Rectal smooth muscle tissue (tissue), 1 donor: ENCODE measurements at regions not wholly inside any gene's neighbourhood (a gene's known extent, or its start where the extent isn't known, plus 50 kb on each side); places are given as distances from the start of the nearest gene placed in this dataset.

Experiments used
- H3K27ac ChIP-seq: one replicate; pipeline ENCODE4 v1.7.0; 2013; ENCODE audit warnings: low read depth, low read length, inconsistent platforms
- H3K27me3 ChIP-seq: one replicate; pipeline ENCODE4 v1.7.0; 2013; ENCODE audit warnings: low read length; ENCODE audit not compliant: control insufficient read depth, insufficient read depth
- H3K36me3 ChIP-seq: one replicate; pipeline ENCODE4 v1.7.0; 2013; ENCODE audit warnings: low read length; ENCODE audit not compliant: control insufficient read depth, insufficient read depth
- H3K4me1 ChIP-seq: one replicate; pipeline ENCODE4 v1.7.0; 2013; ENCODE audit warnings: low read length; ENCODE audit not compliant: control insufficient read depth, insufficient read depth
- H3K4me3 ChIP-seq: one replicate; pipeline ENCODE4 v1.7.0; 2013; ENCODE audit warnings: low read length
- H3K9ac ChIP-seq: one replicate; pipeline ENCODE4 v1.7.0; 2013; ENCODE audit warnings: low read length

DNA sequence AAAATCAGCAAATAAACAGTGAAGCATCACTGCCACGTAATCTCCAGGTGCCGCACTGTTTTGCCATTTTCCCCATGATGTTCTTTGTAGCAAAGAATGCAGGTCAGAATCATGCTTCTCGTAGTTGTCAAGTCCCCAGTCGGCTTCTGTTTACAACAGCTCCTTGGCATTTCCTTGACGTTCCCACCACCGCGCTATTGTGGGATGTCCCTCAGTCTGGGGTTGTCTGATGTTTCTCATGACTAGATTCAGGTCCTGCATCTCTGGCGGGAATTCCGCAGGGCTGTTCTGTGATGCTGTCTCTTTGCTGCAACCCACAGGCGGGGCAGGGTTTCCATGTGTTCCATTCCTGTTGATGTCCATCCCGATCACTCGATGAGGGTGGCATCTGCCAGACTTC, 117.9 kb upstream of the SMAD3 start:
- H3K4me1 ChIP-seq = no peaks in the 10 kb centered on the region
- H3K27ac ChIP-seq = no peak overlapping the region
- H3K27me3 ChIP-seq = no peaks in the 10 kb centered on the region
- no peak overlapping the region for H3K9ac ChIP-seq
- no peak overlapping the region for H3K4me3 ChIP-seq
- H3K36me3 ChIP-seq = no peaks in the 10 kb centered on the region

DNA sequence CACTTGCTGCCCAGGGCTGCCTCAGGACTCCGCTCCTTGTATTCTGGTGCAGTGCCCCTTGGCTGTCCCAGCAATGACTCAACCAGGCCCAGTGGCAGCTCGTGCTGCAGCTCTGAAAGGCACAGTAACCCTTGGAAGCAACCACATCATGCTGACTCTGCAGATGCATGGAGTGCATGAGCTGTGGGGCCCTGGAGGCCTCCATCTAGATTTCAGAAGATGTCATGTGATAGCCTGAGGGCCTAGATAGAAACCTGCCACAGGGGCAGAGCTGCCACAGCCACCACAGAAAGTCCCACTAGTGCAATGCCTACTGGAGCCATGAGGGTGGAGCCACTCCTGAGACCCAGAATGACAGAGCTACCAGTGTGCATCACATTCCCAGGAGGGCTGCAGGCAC, 117.1 kb upstream of the SMAD3 start:
- Histone ChIP-seq H3K27me3 (no peaks in the 10 kb centered on the region), H3K4me3 (no peak overlapping the region), H3K36me3 (no peaks in the 10 kb centered on the region), H3K9ac (no peak overlapping the region), H3K27ac (no peak overlapping the region), H3K4me1 (no peaks in the 10 kb centered on the region)

DNA sequence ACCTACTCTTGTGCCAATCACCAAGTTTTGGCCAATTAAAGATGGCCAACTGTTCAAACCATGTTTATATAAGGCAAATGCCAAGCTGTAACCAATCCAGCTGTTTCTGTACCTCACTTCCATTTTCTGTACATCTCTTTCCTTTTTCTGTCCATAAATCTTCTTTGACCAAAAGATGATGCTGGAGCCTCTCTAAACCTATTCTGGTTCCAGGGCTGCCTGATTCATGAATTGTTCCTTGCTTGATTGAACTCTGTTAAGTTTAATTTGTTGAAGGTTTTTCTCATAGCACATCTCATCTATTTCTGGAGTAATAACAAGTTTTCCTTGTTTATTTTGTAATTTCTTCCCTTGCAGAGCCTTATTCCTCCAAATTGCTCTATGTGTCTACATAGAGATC, 115.3 kb upstream of the SMAD3 start:
- Histone ChIP-seq H3K4me3 (no peak overlapping the region), H3K9ac (no peak overlapping the region), H3K4me1 (no peaks in the 10 kb centered on the region), H3K36me3 (no peaks in the 10 kb centered on the region), H3K27me3 (no peaks in the 10 kb centered on the region), H3K27ac (no peak overlapping the region)

GRCh38 chr15:66951531-66952320, 113.7 kb upstream of the SMAD3 start:
- no peak overlapping the region for H3K27ac ChIP-seq
- no peaks in the 10 kb centered on the region for H3K36me3 ChIP-seq
- H3K4me3 ChIP-seq = no peak overlapping the region
- H3K4me1 ChIP-seq = no peaks in the 10 kb centered on the region
- no peaks in the 10 kb centered on the region for H3K27me3 ChIP-seq
- no peak overlapping the region for H3K9ac ChIP-seq

DNA sequence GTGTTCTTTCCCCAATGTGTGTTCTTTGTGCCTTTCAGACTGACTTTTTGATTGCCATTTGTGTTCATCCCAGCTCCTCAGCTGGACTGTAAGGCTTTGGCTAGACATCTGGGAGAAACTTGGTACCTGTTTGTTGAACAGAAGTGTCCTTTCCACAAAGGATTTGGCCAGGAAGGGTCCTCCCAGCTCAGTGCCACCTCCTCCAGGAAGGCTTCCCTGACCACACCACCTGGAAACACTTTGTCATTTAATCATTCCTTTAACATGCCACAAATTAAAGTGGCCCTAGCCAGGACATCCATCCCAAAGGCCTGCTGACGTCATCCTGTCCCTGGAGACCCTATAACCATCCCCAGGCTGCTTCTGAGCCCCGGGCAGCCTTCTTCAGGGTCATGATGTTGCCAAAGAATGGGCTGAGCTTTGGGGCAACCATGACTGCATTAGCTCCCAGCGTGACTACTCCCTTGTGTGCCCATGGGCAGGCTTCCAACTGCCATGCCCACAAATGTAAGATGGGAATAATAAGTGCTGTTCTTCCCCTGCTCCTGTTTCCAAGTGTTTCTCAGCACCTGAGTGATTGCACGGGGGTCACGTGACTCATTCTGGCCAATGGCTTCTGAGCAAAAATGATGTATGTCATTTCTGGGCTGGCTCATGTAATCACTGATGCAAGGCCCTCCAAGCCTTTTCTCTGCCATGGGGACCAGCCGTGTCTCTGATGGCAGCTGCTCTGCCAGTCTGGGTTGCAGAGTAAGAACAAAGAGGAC, 112.5 kb upstream of the SMAD3 start:
- Histone ChIP-seq H3K27me3 (no peaks in the 10 kb centered on the region), H3K4me1 (no peaks in the 10 kb centered on the region), H3K36me3 (no peaks in the 10 kb centered on the region), H3K9ac (no peak overlapping the region), H3K4me3 (no peak overlapping the region), H3K27ac (no peak overlapping the region)

- no peak overlapping the region for H3K4me3 ChIP-seq
- H3K9ac ChIP-seq = no peak overlapping the region
- H3K27me3 ChIP-seq = no peaks in the 10 kb centered on the region
- no peaks in the 10 kb centered on the region for H3K4me1 ChIP-seq
- H3K36me3 ChIP-seq = no peaks in the 10 kb centered on the region
- H3K27ac ChIP-seq = no peak overlapping the region
These were observed 111.7 kb upstream of the SMAD3 start for GRCh38 chr15:66953523-66954229.

DNA sequence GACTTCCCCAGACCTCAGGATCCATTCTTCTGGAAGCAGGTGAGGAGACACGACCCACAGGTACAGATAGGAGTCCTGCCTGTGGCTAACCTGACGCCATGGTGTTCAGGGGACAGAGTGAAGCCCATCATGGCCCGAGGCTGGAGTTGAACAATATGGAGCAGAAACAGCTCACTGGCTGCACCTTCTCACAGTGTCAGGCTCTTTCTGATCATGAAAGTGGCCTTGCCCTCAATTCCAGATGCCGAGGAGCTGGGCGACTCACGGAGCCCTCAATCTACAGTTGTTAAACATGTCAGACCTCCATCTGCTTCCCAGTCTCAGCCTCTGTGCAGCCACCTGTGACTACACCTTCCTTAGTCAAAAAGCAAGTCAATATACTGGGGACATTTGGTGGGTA, 110.8 kb upstream of the SMAD3 start:
- Histone ChIP-seq H3K36me3 (no peaks in the 10 kb centered on the region), H3K4me1 (no peaks in the 10 kb centered on the region), H3K27me3 (no peaks in the 10 kb centered on the region), H3K27ac (no peak overlapping the region), H3K4me3 (no peak overlapping the region), H3K9ac (no peak overlapping the region)

DNA sequence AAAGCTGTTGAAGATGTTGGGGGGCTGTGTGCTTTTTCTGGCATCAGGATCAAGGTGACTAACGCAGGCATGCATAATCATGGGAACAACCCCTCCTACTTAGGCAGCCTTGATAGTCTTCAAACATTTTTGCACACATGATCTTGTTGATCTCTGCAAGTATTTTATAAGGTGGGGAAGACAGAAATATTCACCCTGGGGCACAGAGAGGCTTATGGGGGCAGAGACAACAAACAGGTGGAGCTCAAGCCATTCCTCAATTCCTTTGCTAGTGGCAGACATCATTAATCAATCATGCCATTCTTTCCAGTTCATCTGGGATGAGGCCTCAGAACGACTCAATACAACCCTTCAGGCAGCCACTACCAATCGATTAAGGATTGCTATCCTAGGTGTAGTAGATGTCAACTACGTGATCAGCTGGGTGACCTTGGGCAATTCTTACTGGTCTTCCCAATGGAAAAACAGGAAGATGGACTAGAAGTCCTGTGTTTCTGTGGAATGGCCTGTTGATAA, 110.3 kb upstream of the SMAD3 start:
- no peak overlapping the region for H3K27ac ChIP-seq
- no peaks in the 10 kb centered on the region for H3K27me3 ChIP-seq
- no peaks in the 10 kb centered on the region for H3K4me1 ChIP-seq
- H3K36me3 ChIP-seq = no peaks in the 10 kb centered on the region
- no peak overlapping the region for H3K4me3 ChIP-seq
- no peak overlapping the region for H3K9ac ChIP-seq

DNA sequence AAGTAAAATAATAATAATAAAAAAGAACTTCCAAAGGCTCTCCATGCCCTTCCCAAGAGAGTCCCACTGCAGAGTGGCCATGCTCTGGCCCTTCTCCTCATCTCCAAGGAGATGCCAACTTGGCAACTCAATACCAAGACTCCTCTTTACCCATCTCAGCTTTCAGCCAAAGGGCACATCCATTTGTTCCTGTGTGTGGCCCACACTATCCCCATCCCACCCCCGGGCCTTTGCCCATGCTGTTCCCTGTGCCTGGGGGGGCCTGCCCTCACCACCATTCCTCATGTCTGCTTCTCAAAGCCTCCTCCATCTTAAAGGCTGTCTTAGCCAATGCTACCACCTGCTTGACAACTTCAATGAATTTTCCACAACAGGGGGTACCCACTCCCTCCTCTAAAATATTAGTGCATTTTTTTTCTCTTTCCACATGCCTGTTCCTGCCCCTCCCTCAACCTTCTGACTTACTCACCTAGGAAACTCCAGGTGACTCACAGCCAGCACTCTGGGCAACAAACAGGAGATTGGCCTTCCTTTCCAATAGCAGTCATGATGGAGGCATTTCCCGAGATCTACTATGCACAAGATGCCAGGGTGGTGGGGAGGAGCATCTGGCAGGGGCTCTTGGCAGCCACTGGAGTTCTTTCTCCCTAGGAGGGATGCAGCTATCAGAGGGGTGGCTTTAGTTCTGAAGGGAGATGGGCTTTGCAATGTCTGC, 109.4 kb upstream of the SMAD3 start:
- no peaks in the 10 kb centered on the region for H3K36me3 ChIP-seq
- H3K4me1 ChIP-seq = no peaks in the 10 kb centered on the region
- H3K27ac ChIP-seq = no peak overlapping the region
- H3K9ac ChIP-seq = no peak overlapping the region
- no peaks in the 10 kb centered on the region for H3K27me3 ChIP-seq
- no peak overlapping the region for H3K4me3 ChIP-seq

DNA sequence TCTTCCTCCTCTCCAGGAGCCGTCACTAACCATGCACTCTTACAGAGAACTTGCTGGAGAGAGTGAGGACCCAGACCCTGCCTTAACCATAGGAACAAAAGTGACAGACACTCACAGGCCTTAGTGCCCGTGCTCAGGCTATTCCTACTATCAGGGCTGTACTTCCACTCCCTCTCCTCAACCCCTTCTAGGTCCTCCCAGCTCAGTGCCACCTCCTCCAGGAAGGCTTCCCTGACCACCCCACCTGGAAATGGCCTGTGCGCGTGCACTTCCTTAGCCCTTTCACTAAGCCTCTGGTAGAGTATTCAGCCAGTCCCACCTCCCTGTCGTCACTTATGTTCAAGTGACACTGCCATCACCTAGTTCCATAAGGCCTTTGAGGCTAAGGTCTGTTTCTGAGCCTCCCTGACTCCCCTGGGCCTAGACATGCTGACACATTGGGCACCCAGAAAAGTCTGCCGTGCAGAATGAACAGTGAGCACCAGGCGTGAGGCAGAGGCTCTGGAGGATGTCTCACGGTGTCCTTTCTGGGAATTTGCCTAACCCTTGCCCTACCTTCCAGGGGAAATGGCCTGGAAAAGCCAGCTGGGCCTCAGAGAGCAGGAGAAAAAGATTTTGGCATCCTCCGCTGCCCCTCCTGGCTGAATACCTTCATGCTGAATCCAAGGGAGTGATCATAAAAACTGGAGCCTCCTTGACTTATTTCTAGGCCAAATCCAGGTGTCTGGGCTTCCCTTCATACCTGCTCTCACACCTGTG, 108.6 kb upstream of the SMAD3 start:
- Histone ChIP-seq H3K27ac (no peak overlapping the region), H3K27me3 (no peaks in the 10 kb centered on the region), H3K9ac (no peak overlapping the region), H3K36me3 (no peaks in the 10 kb centered on the region), H3K4me1 (no peaks in the 10 kb centered on the region), H3K4me3 (no peak overlapping the region)

- no peaks in the 10 kb centered on the region for H3K4me1 ChIP-seq
- H3K9ac ChIP-seq = no peak overlapping the region
- no peak overlapping the region for H3K27ac ChIP-seq
- H3K4me3 ChIP-seq = no peak overlapping the region
- no peaks in the 10 kb centered on the region for H3K27me3 ChIP-seq
- no peaks in the 10 kb centered on the region for H3K36me3 ChIP-seq
These were observed 108.0 kb upstream of the SMAD3 start for GRCh38 chr15:66957431-66957720.
